GM12891 (cell line): ENCODE measurements at regions not wholly inside any gene's neighbourhood (a gene's known extent, or its start where the extent isn't known, plus 50 kb on each side); places are given as distances from the start of the nearest gene placed in this dataset.

Experiments
- POLR2A ChIP-seq: IDR thresholded peaks from 2 replicates; pipeline ENCODE4 v1.6.1; 2011; ENCODE audit warnings: low read depth, low read length, control low read depth
- POLR2AphosphoS5 ChIP-seq: IDR thresholded peaks from 2 replicates; pipeline ENCODE4 v1.6.1; 2011; ENCODE audit warnings: low read depth, low read length, control low read depth
- POU2F2 ChIP-seq: IDR thresholded peaks from 2 replicates; pipeline ENCODE4 v1.6.1; 2011; ENCODE audit warnings: low read depth, mild to moderate bottlenecking, control low read depth, low read length, moderate library complexity
- SPI1 ChIP-seq: IDR thresholded peaks from 2 replicates; pipeline ENCODE4 v1.6.1; 2011; ENCODE audit warnings: low read depth, low read length, control low read depth

DNA sequence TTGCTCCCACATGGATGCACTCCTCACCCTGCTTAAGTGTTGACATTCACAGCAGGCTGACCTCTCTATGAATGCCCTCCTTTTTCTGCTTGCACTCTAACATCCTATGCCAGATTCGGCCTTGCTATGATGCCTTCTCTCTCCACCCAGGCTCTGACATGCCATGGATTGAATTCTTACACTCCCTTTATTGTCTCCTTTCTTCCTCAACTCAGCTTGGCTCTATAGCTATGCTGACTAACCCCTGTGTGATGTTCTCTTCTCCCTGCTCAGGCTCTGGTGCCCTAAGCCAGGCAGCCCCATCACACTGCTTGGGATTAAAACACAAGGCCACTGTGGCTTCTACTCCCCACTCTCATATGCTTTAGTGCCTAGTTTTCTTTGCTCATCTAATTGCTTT is 563.7 kb downstream of the NSUN3 start:
- TF ChIP-seq POLR2A (no peak), POLR2AphosphoS5 (no peak), POU2F2 (no peak), SPI1 (no peak)
